ENCODE measurements at regions not wholly inside any gene's neighbourhood (a gene's known extent, or its start where the extent isn't known, plus 50 kb on each side); places are given as distances from the start of the nearest gene placed in this dataset.

DNA sequence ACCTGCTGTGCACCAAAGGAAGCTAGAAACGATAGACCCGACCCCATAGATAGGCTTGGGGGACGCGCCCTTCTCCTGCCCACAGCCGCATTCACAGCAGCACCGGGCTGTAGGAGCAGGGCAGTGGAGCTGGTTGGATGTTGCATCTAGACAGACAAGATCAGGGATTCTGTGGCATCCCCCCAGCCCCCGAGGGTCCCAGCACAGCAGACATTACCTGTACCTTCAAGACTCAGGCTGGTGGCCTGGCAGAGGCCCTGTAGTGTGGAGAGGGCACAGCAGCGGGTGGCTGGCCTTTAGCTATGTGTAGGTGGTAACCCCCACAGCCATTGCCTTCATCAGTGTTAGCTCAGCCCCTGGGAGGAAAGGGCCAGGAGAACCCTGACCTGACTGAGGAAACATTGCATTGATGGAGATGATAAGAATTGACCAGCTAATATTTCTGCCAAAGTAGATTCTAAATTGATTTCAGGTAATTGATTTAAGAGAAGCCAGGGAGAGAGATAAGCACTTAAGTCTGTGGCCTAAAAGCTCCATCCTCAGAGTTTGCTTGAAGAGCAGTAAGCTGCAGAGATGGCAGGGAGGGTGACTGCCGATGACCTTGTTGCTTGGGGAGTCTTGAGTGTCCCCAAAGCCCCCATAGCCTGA lies 269.4 kb downstream of the TLE3 start:
- no peak for DNase-seq

DNA sequence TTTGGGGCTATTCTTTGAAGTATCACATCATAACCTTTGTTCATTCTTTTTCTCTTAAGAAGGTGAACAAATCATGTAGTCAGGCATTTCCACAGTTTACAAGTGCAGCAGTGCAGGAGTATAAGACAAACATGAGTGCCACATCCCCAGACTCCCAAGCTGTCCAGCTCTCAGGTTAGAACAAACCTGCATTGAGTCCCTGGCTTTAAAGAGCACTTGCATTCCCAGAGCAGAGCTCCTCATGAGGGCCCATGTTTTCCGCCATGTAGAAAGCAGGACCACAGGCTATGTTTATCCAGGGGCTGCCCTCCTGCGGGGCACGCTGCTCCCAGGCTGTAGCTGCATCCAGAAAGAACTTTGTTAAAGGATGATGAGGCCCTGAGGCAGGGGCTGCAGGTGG lies 267.7 kb downstream of the TLE3 start:
- Histone ChIP-seq H3K27ac (no peak overlapping the region), H3K4me3 (ENCODE audit: low read depth, low read length) (no peak overlapping the region), H3K27me3 (ENCODE audit: insufficient read depth, low read depth, severe bottlenecking) (no peaks in the 10 kb centered on the region), H3K36me3 (no peaks in the 10 kb centered on the region), H3K9me3 (ENCODE audit: severe bottlenecking) (no peaks in the 10 kb centered on the region)
- no peak for DNase-seq
- TF ChIP-seq, protein P1, sequence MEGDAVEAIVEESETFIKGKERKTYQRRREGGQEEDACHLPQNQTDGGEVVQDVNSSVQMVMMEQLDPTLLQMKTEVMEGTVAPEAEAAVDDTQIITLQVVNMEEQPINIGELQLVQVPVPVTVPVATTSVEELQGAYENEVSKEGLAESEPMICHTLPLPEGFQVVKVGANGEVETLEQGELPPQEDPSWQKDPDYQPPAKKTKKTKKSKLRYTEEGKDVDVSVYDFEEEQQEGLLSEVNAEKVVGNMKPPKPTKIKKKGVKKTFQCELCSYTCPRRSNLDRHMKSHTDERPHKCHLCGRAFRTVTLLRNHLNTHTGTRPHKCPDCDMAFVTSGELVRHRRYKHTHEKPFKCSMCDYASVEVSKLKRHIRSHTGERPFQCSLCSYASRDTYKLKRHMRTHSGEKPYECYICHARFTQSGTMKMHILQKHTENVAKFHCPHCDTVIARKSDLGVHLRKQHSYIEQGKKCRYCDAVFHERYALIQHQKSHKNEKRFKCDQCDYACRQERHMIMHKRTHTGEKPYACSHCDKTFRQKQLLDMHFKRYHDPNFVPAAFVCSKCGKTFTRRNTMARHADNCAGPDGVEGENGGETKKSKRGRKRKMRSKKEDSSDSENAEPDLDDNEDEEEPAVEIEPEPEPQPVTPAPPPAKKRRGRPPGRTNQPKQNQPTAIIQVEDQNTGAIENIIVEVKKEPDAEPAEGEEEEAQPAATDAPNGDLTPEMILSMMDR (IDR thresholded peaks at IDR 0.05; ENCODE audit: low read depth, low read length), result no peak

More for the DNA sequence above, 269.4 kb downstream of the TLE3 start:
- TF ChIP-seq, protein P1 (IDR thresholded peaks at IDR 0.05; ENCODE audit: low read depth, low read length), result no peak
- H3K36me3 ChIP-seq, result no peaks in the 10 kb centered on the region
- no peaks in the 10 kb centered on the region for H3K9me3 ChIP-seq (ENCODE audit: severe bottlenecking)
- H3K4me3 ChIP-seq (ENCODE audit: low read depth, low read length), result no peak overlapping the region
- no peaks in the 10 kb centered on the region for H3K27me3 ChIP-seq (ENCODE audit: insufficient read depth, low read depth, severe bottlenecking)
- H3K27ac ChIP-seq, result no peak overlapping the region

DNA sequence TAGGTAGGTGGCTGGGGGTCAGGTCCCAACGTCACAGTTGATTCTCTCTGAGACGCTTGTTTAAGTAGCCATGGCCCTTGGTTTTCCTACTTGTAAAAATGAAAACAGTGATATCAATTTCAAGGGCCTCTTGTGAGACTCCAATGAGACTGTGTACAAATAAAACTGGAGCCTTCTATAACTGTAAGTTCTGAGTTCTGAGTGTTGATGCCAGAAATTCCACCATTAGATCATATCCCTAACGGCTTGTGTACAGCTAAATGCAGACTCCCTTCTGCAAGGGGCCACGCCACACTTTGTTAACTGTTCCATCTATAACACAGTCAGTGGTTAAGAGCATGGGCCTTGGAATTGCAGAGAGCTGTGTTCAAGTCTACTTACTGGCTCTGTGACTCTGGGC lies 267.3 kb downstream of the TLE3 start:
- H3K27ac ChIP-seq, result no peak overlapping the region
- no peaks in the 10 kb centered on the region for H3K27me3 ChIP-seq (ENCODE audit: insufficient read depth, low read depth, severe bottlenecking)
- H3K4me3 ChIP-seq (ENCODE audit: low read depth, low read length), result no peak overlapping the region
- H3K36me3 ChIP-seq, result no peaks in the 10 kb centered on the region
- TF ChIP-seq, protein P1 (IDR thresholded peaks at IDR 0.05; ENCODE audit: low read depth, low read length), result no peak
- no peak for DNase-seq
- no peaks in the 10 kb centered on the region for H3K9me3 ChIP-seq (ENCODE audit: severe bottlenecking)

DNA sequence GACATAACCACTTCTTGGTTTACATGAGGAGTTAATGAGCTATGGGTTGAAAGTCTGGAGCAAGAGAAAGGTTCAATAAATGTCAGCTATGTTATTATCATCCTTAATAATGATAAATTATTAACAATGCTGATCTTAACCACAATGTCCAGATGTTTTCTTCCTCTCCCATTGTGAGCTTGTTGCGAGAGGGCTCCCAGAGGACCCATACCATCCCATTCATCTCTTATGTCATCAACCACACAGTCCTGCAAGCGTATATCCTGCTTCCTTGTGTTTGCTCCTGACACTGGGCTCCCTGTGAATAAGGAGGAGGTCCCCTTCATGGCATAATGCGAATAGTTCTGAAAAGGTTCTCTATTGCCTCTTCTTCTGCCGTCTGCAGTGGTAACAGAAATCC lies 266.8 kb downstream of the TLE3 start:
- Histone ChIP-seq H3K27me3 (ENCODE audit: insufficient read depth, low read depth, severe bottlenecking) (no peaks in the 10 kb centered on the region), H3K4me3 (ENCODE audit: low read depth, low read length) (no peak overlapping the region), H3K36me3 (no peaks in the 10 kb centered on the region), H3K27ac (no peak overlapping the region), H3K9me3 (ENCODE audit: severe bottlenecking) (no peaks in the 10 kb centered on the region)
- DNase-seq, result no peak
- TF ChIP-seq, protein P1 (IDR thresholded peaks at IDR 0.05; ENCODE audit: low read depth, low read length), result no peak

DNA sequence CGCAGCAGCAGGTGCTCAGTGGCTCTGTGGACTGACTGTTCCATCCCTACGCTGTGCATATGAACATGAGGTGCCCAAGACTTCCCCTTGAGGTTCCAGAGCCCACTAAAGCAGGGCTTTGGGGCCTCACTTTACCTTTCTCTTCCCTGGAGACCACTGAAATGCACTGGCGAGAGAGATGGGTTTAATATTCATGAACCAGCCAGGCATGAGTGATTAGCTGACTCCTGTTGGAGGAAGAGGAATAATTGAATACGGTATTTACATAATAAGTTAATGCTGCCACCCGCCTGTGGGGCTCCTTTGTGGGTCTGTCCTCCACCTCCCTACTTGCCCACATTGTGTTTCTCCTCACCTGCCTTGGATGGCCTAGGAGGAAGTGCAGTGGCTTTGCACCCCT lies 263.4 kb downstream of the TLE3 start:
- TF ChIP-seq, protein P1 (IDR thresholded peaks at IDR 0.05; ENCODE audit: low read depth, low read length), result no peak
- Histone ChIP-seq H3K9me3 (ENCODE audit: severe bottlenecking) (no peaks in the 10 kb centered on the region), H3K4me3 (ENCODE audit: low read depth, low read length) (no peak overlapping the region), H3K27me3 (ENCODE audit: insufficient read depth, low read depth, severe bottlenecking) (no peaks in the 10 kb centered on the region), H3K36me3 (no peaks in the 10 kb centered on the region), H3K27ac (no peak overlapping the region)
- no peak for DNase-seq

DNA sequence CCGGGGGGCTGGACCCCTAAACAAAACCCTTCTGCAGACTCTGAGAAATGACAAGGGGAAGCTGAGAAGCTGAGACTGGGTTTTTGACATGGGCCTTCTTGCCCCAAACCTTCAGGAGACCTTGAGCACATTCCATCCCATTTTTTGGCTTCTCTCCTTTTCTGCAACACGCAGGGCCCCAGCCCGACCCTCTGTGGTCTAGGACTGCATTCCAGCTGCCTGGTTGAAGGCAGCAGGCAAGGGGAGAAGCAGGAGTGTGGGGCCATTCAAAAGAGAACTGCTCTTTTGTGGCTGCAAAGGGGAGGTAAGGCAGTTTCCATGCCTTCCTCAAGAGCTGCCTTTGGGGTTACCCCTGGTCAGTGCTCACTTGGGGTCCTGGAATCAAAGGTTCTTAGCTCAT lies 263.0 kb downstream of the TLE3 start:
- H3K9me3 ChIP-seq (ENCODE audit: severe bottlenecking), result no peaks in the 10 kb centered on the region
- H3K4me3 ChIP-seq (ENCODE audit: low read depth, low read length), result no peak overlapping the region
- H3K27ac ChIP-seq, result no peak overlapping the region
- no peaks in the 10 kb centered on the region for H3K36me3 ChIP-seq
- no peaks in the 10 kb centered on the region for H3K27me3 ChIP-seq (ENCODE audit: insufficient read depth, low read depth, severe bottlenecking)
- DNase-seq, result no peak
- TF ChIP-seq, protein P1 (IDR thresholded peaks at IDR 0.05; ENCODE audit: low read depth, low read length), result no peak

Data from WERI-Rb-1 (cell line).